DND-41 (cell line): ENCODE measurements at regions not wholly inside any gene's neighbourhood (a gene's known extent, or its start where the extent isn't known, plus 50 kb on each side); places are given as distances from the start of the nearest gene placed in this dataset.

Source experiments
- ATAC-seq: fragments of 200-7000 bp; cut with Tn5 transposase; 3 replicates; pipeline ENCODE4 v1.9.1; 2021; ENCODE audit warnings: low read depth; ENCODE audit not compliant: insufficient read depth
- DNase-seq: peaks from one replicate; pipeline ENCODE4 v3.0.0-alpha.2; 2020
- H2AFZ ChIP-seq: 2 replicates; pipeline ENCODE4 v1.6.0; 2012; ENCODE audit warnings: low read depth, low read length
- H3K27ac ChIP-seq: 2 replicates; pipeline ENCODE4 v1.5.1; 2012; ENCODE audit warnings: low read length, inconsistent platforms
- H3K27me3 ChIP-seq: fragments of 200-600 bp; sonication (generic); 2 replicates; pipeline ENCODE4 v1.6.0; 2012; ENCODE audit warnings: low read length, mild to moderate bottlenecking, inconsistent platforms; ENCODE audit not compliant: insufficient read depth, poor library complexity
- H3K36me3 ChIP-seq: 2 replicates; pipeline ENCODE4 v1.5.1; 2012; ENCODE audit warnings: low read length, inconsistent platforms; ENCODE audit not compliant: insufficient read depth
- H3K4me1 ChIP-seq: 2 replicates; pipeline ENCODE4 v1.5.1; 2012; ENCODE audit warnings: mild to moderate bottlenecking, low read length; ENCODE audit not compliant: insufficient read depth
- H3K4me2 ChIP-seq: 2 replicates; pipeline ENCODE4 v1.6.0; 2012; ENCODE audit warnings: mild to moderate bottlenecking, moderate library complexity, low read length, inconsistent platforms; ENCODE audit not compliant: insufficient read depth
- H3K4me3 ChIP-seq, 2 experiments: fragments of 200-600 bp in 1 of 2; shearing (Covaris generic) in 1 of 2; 2 replicates each; pipeline ENCODE4 v1.5.1; 2012 to 2016; ENCODE audit warnings: inconsistent platforms in 2 of 2, low read length in 2 of 2, mild to moderate bottlenecking in 2 of 2, low read depth in 1 of 2, moderate library complexity in 1 of 2
- H3K79me2 ChIP-seq: 2 replicates; pipeline ENCODE4 v1.6.0; 2012; ENCODE audit warnings: low read length, inconsistent platforms; ENCODE audit not compliant: insufficient read depth
- H3K9ac ChIP-seq: 2 replicates; pipeline ENCODE4 v1.6.0; 2012; ENCODE audit warnings: low read depth, mild to moderate bottlenecking, inconsistent platforms, low read length, moderate library complexity
- H3K9me3 ChIP-seq: 2 replicates; pipeline ENCODE4 v1.5.1; 2012; ENCODE audit warnings: low read length, moderate library complexity, mild to moderate bottlenecking, inconsistent platforms; ENCODE audit not compliant: insufficient read depth, severe bottlenecking
- H4K20me1 ChIP-seq: 2 replicates; pipeline ENCODE4 v1.6.0; 2012; ENCODE audit warnings: low read length; ENCODE audit not compliant: insufficient read depth
- EZH2 ChIP-seq: IDR thresholded peaks from 3 replicates; pipeline ENCODE4 v1.6.1; 2012; ENCODE audit warnings: borderline replicate concordance, low read depth, mild to moderate bottlenecking, moderate library complexity, low read length, inconsistent platforms; ENCODE audit not compliant: severe bottlenecking
- TF ChIP-seq, protein P1 (sequence below): IDR thresholded peaks from 2 replicates; pipeline ENCODE4 v1.5.1; 2012; ENCODE audit warnings: borderline replicate concordance, low read length, moderate library complexity, mild to moderate bottlenecking; ENCODE audit not compliant: poor library complexity, severe bottlenecking; ENCODE audit errors: extremely low read depth

DNA sequence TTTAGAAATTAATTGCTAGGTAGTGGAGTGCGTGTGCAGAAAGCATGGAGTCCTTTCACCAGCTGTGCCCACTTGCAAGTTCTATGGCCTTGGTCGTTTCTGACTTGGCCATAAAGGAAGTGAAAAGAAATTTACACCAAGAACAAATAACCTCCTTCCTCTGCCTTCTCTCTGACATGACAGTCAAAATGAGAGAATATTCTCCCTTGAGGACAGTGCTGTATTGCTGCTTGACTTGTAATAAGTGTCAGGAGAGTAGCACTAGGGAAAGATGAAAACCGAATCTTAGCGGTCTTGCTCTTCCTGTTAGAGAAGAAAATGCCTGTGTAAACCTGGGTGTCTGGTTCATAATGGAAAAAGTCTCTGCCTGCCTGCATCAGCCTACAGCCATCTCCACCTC, 333.1 kb upstream of the RAG2 start:
- Histone ChIP-seq H2AFZ (no peak overlapping the region), H3K9ac (no peak overlapping the region), H3K36me3 (no peaks in the 10 kb centered on the region), H4K20me1 (no peaks in the 10 kb centered on the region), H3K9me3 (no peaks in the 10 kb centered on the region), H3K4me1 (no peaks in the 10 kb centered on the region), H3K27me3 (no peaks in the 10 kb centered on the region), H3K27ac (no peak overlapping the region), H3K79me2 (no peaks in the 10 kb centered on the region), H3K4me2 (no peak overlapping the region), H3K4me3 (no peak overlapping the region)
- no peak for ATAC-seq
- DNase-seq, result no peak
- TF ChIP-seq, protein P1, sequence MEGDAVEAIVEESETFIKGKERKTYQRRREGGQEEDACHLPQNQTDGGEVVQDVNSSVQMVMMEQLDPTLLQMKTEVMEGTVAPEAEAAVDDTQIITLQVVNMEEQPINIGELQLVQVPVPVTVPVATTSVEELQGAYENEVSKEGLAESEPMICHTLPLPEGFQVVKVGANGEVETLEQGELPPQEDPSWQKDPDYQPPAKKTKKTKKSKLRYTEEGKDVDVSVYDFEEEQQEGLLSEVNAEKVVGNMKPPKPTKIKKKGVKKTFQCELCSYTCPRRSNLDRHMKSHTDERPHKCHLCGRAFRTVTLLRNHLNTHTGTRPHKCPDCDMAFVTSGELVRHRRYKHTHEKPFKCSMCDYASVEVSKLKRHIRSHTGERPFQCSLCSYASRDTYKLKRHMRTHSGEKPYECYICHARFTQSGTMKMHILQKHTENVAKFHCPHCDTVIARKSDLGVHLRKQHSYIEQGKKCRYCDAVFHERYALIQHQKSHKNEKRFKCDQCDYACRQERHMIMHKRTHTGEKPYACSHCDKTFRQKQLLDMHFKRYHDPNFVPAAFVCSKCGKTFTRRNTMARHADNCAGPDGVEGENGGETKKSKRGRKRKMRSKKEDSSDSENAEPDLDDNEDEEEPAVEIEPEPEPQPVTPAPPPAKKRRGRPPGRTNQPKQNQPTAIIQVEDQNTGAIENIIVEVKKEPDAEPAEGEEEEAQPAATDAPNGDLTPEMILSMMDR, result no peak
- TF ChIP-seq EZH2, result no peak

DNA sequence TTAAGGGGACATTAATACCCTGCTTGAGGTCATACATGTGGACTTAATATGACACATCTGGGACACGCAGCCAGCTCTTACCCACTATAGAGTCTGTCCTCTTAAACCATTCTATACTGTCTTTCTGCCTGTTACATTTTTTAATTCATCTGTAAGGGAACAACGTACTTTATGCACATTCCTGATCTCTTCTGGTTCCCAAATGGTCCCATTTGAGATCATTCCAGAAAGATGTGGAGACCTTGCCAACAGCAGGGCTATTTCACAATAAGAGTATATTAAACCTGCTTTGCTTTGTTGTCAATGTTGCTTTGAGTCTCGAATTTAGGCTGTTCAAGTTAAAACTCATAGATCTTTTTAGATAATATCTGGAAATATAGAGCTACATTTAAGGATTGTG, 332.2 kb upstream of the RAG2 start:
- no peak overlapping the region for H3K4me2 ChIP-seq
- H3K27ac ChIP-seq, result no peak overlapping the region
- H3K9me3 ChIP-seq, result no peaks in the 10 kb centered on the region
- H3K27me3 ChIP-seq, result no peaks in the 10 kb centered on the region
- DNase-seq (no peak), ATAC-seq (no peak)
- no peak overlapping the region for H2AFZ ChIP-seq
- H3K4me1 ChIP-seq, result no peaks in the 10 kb centered on the region
- H4K20me1 ChIP-seq, result no peaks in the 10 kb centered on the region
- H3K4me3 ChIP-seq, result no peak overlapping the region
- no peak overlapping the region for H3K9ac ChIP-seq
- no peaks in the 10 kb centered on the region for H3K36me3 ChIP-seq
- H3K79me2 ChIP-seq, result no peaks in the 10 kb centered on the region
- TF ChIP-seq EZH2, result no peak
- TF ChIP-seq, protein P1, result no peak

DNA sequence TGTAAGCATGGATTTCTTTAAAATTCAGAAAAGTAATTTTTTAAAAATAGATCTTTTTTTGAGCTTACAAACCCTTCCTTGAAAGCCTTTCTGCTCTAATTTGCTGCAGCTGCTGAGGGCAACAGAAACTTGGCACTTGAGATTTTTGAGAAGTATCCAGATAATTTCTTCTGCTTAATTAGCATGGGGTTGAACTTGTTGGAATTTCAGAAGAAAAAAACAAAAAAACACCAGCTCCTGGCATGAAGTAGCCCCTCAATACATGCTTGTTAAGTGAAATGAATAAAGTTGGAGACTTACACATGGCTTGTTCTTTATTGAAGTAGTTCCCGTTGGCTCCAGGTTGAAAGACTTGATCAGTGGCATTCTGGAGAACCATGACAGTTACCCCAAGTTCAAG, 331.4 kb upstream of the RAG2 start:
- Histone ChIP-seq H3K9ac (no peak overlapping the region), H3K27me3 (no peaks in the 10 kb centered on the region), H3K4me2 (no peak overlapping the region), H4K20me1 (no peaks in the 10 kb centered on the region), H3K27ac (no peak overlapping the region), H2AFZ (no peak overlapping the region), H3K9me3 (no peaks in the 10 kb centered on the region), H3K4me3 (no peak overlapping the region), H3K79me2 (no peaks in the 10 kb centered on the region), H3K4me1 (no peaks in the 10 kb centered on the region), H3K36me3 (no peaks in the 10 kb centered on the region)
- DNase-seq (no peak), ATAC-seq (no peak)
- TF ChIP-seq, protein P1, result no peak
- TF ChIP-seq EZH2, result no peak

DNA sequence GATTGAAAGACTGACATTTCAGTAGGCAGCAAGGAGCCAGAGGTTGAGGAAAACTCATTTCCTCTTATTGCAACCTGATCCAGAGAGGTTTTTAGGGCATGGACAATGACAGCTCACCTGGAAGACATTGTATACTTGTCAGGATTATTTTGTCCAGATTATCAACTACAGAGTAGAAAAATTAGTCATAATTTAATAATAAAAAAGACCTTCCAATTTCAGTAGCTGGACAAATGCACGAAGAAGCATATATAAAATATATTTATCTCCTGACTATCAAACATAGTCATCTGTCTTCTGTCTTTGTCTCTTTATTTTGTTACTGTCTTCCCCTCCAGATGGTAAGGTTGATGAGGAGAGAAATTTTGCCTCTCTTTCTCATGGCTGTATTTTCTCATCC, 330.6 kb upstream of the RAG2 start:
- Histone ChIP-seq H3K4me2 (no peak overlapping the region), H3K36me3 (no peaks in the 10 kb centered on the region), H3K4me1 (no peaks in the 10 kb centered on the region), H3K9ac (no peak overlapping the region), H3K4me3 (no peak overlapping the region), H4K20me1 (no peaks in the 10 kb centered on the region), H2AFZ (no peak overlapping the region), H3K27ac (no peak overlapping the region), H3K9me3 (no peaks in the 10 kb centered on the region), H3K79me2 (no peaks in the 10 kb centered on the region), H3K27me3 (no peaks in the 10 kb centered on the region)
- ATAC-seq (no peak), DNase-seq (no peak)
- TF ChIP-seq, protein P1, result no peak
- no peak for TF ChIP-seq EZH2
